OCI-LY1 (cell line): ENCODE measurements at regions not wholly inside any gene's neighbourhood (a gene's known extent, or its start where the extent isn't known, plus 50 kb on each side); places are given as distances from the start of the nearest gene placed in this dataset.

Source experiments
- H2AFZ ChIP-seq: fragments of 200-600 bp; sonication (generic), shearing (Covaris generic); 2 replicates; pipeline ENCODE4 v1.6.0; 2014; ENCODE audit warnings: antibody characterized with exemption, mild to moderate bottlenecking, low read length
- H3F3A ChIP-seq: fragments of 200-600 bp; sonication (generic), shearing (Covaris generic); 2 replicates; pipeline ENCODE4 v1.6.0; 2014; ENCODE audit warnings: mild to moderate bottlenecking, antibody characterized with exemption, low read length, moderate library complexity; ENCODE audit not compliant: insufficient read depth
- H3K27ac ChIP-seq: fragments of 200-600 bp; sonication (generic); 2 replicates; pipeline ENCODE4 v1.5.1; 2014; ENCODE audit warnings: low read length, mixed run types, mild to moderate bottlenecking, low read depth; ENCODE audit not compliant: poor library complexity, severe bottlenecking
- H3K27me3 ChIP-seq: fragments of 200-600 bp; sonication (generic); 2 replicates; pipeline ENCODE4 v1.6.0; 2014; ENCODE audit warnings: antibody characterized with exemption, mild to moderate bottlenecking, low read length, moderate library complexity; ENCODE audit not compliant: insufficient read depth
- H3K36me3 ChIP-seq: fragments of 200-600 bp; sonication (generic); 2 replicates; pipeline ENCODE4 v1.6.1; 2014; ENCODE audit warnings: mild to moderate bottlenecking, antibody characterized with exemption, low read length, moderate library complexity, mixed read lengths; ENCODE audit not compliant: insufficient read depth
- H3K4me1 ChIP-seq: fragments of 200-600 bp; sonication (generic); 2 replicates; pipeline ENCODE4 v1.5.1; 2014; ENCODE audit warnings: mild to moderate bottlenecking, low read length, moderate library complexity; ENCODE audit not compliant: insufficient read depth, severe bottlenecking
- H3K4me2 ChIP-seq: fragments of 200-600 bp; sonication (generic), shearing (Covaris generic); 2 replicates; pipeline ENCODE4 v1.6.1; 2014; ENCODE audit warnings: low read length
- H3K4me3 ChIP-seq: fragments of 200-600 bp; sonication (generic); 2 replicates; pipeline ENCODE4 v1.5.1; 2014; ENCODE audit warnings: low read length, low read depth, mild to moderate bottlenecking, mixed read lengths; ENCODE audit not compliant: poor library complexity, severe bottlenecking
- H3K79me2 ChIP-seq: fragments of 200-600 bp; shearing (Covaris generic); 2 replicates; pipeline ENCODE4 v1.6.1; 2016; ENCODE audit warnings: mixed run types, low read length, mixed read lengths; ENCODE audit not compliant: insufficient read depth
- H3K9ac ChIP-seq: fragments of 200-600 bp; sonication (generic), shearing (Covaris generic); 2 replicates; pipeline ENCODE4 v1.6.1; 2014; ENCODE audit warnings: mild to moderate bottlenecking, low read length, mixed read lengths
- H3K9me2 ChIP-seq: fragments of 200-600 bp; sonication (generic), shearing (Covaris generic); 2 replicates; pipeline ENCODE4 v1.6.1; 2014; ENCODE audit warnings: low read depth, mild to moderate bottlenecking, low read length, mixed read lengths
- H3K9me3 ChIP-seq: fragments of 200-600 bp; shearing (Covaris generic); 2 replicates; pipeline ENCODE4 v1.6.1; 2014; ENCODE audit warnings: low read length, mixed read lengths
- H4K20me1 ChIP-seq: fragments of 200-600 bp; sonication (generic), shearing (Covaris generic); 2 replicates; pipeline ENCODE4 v1.6.0; 2016; ENCODE audit warnings: mild to moderate bottlenecking, low read length; ENCODE audit not compliant: insufficient read depth
- CTCF ChIP-seq: fragments of 200-600 bp; sonication (generic), shearing (Covaris generic); IDR thresholded peaks from 2 replicates; pipeline ENCODE4 v1.5.1; 2017; ENCODE audit warnings: mild to moderate bottlenecking, antibody characterized with exemption, low read length, moderate library complexity, mixed read lengths
- EZH2 ChIP-seq: fragments of 200-600 bp; sonication (generic), shearing (Covaris generic); IDR thresholded peaks from 2 replicates; pipeline ENCODE4 v1.8.0; 2017; ENCODE audit warnings: borderline replicate concordance, mixed run types, mild to moderate bottlenecking, antibody characterized with exemption, low read length, moderate library complexity, mixed read lengths

DNA sequence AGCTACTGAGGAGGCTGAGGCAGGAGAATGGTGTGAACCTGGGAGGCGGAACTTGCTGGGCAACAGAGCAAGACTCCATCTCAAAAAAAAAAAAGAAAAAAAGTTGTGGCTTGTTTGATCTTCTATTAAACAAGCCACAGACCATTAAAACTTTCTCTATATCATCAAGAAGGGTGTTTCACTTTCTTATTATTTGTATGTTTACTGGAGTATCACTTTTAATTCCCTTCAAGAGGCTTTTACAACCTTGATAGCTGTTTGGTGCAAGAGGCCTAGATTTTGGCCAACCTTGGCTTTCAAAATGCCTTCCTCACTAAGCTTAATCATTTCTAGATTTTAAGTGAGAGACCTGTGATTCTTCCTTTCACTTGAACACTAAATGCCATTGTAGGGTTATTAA is 339.1 kb downstream of the TSN start:
- TF ChIP-seq CTCF (no peak), EZH2 (no peak)
- H3K4me3 ChIP-seq = no peak overlapping the region
- no peaks in the 10 kb centered on the region for H3K79me2 ChIP-seq
- H3K36me3 ChIP-seq = no peaks in the 10 kb centered on the region
- no peaks in the 10 kb centered on the region for H3F3A ChIP-seq
- H4K20me1 ChIP-seq = no peaks in the 10 kb centered on the region
- no peak overlapping the region for H3K4me2 ChIP-seq
- no peak overlapping the region for H3K9ac ChIP-seq
- H3K27ac ChIP-seq = no peak overlapping the region
- no peaks in the 10 kb centered on the region for H3K9me3 ChIP-seq
- no peaks in the 10 kb centered on the region for H3K27me3 ChIP-seq
- no peak overlapping the region for H2AFZ ChIP-seq
- no peaks in the 10 kb centered on the region for H3K4me1 ChIP-seq
- H3K9me2 ChIP-seq = no peaks in the 10 kb centered on the region

DNA sequence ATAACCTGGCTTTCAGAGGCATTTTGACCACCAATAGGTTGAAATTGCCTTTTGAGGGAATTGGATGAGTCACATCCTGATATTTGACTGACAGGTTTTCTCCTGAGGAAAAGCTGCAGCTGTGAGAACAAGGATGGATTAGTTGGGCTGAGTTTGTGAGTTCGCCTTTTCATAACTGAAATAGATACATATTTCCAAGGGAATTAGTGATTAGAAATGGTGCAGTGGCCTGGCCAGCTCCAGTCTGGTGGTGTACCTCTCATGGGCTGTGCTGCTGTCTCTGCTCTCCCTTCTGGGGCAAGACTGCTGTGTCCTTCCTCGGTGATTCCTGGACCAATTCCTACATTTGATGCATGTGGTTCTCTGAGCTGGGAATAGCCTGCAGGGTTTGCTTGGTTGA is 341.3 kb downstream of the TSN start:
- H3K9me2 ChIP-seq = no peaks in the 10 kb centered on the region
- H4K20me1 ChIP-seq = no peaks in the 10 kb centered on the region
- H3K4me3 ChIP-seq = no peak overlapping the region
- no peak overlapping the region for H2AFZ ChIP-seq
- H3K9ac ChIP-seq = no peak overlapping the region
- H3K79me2 ChIP-seq = no peaks in the 10 kb centered on the region
- H3F3A ChIP-seq = no peaks in the 10 kb centered on the region
- no peak overlapping the region for H3K27ac ChIP-seq
- no peaks in the 10 kb centered on the region for H3K4me1 ChIP-seq
- no peaks in the 10 kb centered on the region for H3K36me3 ChIP-seq
- TF ChIP-seq CTCF (no peak), EZH2 (no peak)
- no peaks in the 10 kb centered on the region for H3K9me3 ChIP-seq
- no peaks in the 10 kb centered on the region for H3K27me3 ChIP-seq
- H3K4me2 ChIP-seq = no peak overlapping the region

GRCh38 chr2:122098306-122098705 is 342.9 kb downstream of the TSN start:
- Histone ChIP-seq H3K4me3 (no peak overlapping the region), H3F3A (no peaks in the 10 kb centered on the region), H3K4me1 (no peaks in the 10 kb centered on the region), H4K20me1 (no peaks in the 10 kb centered on the region), H3K27me3 (no peaks in the 10 kb centered on the region), H3K4me2 (no peak overlapping the region), H2AFZ (no peak overlapping the region), H3K9me2 (no peaks in the 10 kb centered on the region), H3K79me2 (no peaks in the 10 kb centered on the region), H3K9me3 (no peaks in the 10 kb centered on the region), H3K36me3 (no peaks in the 10 kb centered on the region), H3K9ac (no peak overlapping the region), H3K27ac (no peak overlapping the region)
- TF ChIP-seq EZH2 (no peak), CTCF (no peak)
